ENCODE measurements at regions not wholly inside any gene's neighbourhood (a gene's known extent, or its start where the extent isn't known, plus 50 kb on each side); places are given as distances from the start of the nearest gene placed in this dataset.
A peak's percentile ranks its signal among the peaks of the same experiment; 100 is the strongest.

DNA sequence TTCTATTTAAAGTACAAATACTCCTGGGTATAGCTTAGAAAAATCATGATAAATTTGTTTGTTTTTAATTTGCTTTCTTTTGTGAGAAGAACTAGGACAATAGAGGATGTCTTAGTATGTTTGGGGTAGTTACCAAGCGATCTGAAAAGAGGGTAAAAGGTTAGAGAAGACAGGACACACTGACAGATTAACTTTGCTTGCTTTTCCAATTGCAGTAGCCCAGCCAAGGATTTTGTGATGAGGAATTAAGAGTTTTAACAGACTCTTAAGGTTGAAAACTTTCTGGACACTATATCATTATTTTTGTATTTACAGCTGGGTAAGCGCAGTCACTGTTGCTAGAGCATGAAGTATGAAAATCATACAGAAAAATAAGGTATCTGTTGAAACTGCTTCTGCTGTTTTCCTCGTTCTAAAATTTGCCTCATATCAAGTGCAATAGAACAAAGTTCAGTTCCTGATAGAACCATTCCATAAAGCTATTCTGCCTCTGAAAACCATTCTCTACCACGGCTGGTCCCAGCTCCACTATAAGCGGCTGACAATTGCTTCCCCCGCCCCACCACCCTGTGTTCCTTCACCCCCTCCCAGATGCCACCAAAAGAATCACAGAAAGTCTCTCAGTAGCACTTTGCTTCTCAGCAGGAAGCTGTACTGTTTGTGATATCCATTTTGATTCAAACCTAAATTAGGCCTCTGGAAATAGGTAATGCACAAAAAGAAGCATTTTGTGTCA is 413.4 kb downstream of the BCAT1 start:
- no peak overlapping the region for H3K4me3 ChIP-seq
- no peaks in the 10 kb centered on the region for H3K27me3 ChIP-seq
- H3K9me3 ChIP-seq: no peaks in the 10 kb centered on the region
- no peaks in the 10 kb centered on the region for H3K4me1 ChIP-seq
- H3K27ac ChIP-seq: peak overlapping the region in 3 of 4 donors; percentile 0 to 71 (median 29)
- TF ChIP-seq EP300 (IDR thresholded peaks at IDR 0.05): no peak
- no peak for DNase-seq
- 62 to 69% methylated on average over 6 of the region's 6 CpGs for WGBS, 2 donors
- ATAC-seq (ENCODE audit: low FRiP score in 2 of 2): no peak
- no peaks in the 10 kb centered on the region for H3K36me3 ChIP-seq

GRCh38 chr12:24534622-24535021 is 414.3 kb downstream of the BCAT1 start:
- Histone ChIP-seq H3K27ac (peak overlapping the region in 3 of 4 donors; percentile 33 to 71 (median 50)), H3K4me1 (no peaks in the 10 kb centered on the region), H3K27me3 (no peaks in the 10 kb centered on the region), H3K36me3 (no peaks in the 10 kb centered on the region), H3K4me3 (no peak overlapping the region), H3K9me3 (no peaks in the 10 kb centered on the region)
- WGBS, 2 donors: 62 to 70% methylated on average over 4 of the region's 4 CpGs
- ATAC-seq (ENCODE audit: low FRiP score in 2 of 2) (no peak), DNase-seq (no peak)
- no peak for TF ChIP-seq EP300 (IDR thresholded peaks at IDR 0.05)
- no peak for TF ChIP-seq CTCF (IDR thresholded peaks at IDR 0.05)
- no peak for TF ChIP-seq POLR2AphosphoS5 (IDR thresholded peaks at IDR 0.05)
- TF ChIP-seq POLR2A (IDR thresholded peaks at IDR 0.05): no peak

DNA sequence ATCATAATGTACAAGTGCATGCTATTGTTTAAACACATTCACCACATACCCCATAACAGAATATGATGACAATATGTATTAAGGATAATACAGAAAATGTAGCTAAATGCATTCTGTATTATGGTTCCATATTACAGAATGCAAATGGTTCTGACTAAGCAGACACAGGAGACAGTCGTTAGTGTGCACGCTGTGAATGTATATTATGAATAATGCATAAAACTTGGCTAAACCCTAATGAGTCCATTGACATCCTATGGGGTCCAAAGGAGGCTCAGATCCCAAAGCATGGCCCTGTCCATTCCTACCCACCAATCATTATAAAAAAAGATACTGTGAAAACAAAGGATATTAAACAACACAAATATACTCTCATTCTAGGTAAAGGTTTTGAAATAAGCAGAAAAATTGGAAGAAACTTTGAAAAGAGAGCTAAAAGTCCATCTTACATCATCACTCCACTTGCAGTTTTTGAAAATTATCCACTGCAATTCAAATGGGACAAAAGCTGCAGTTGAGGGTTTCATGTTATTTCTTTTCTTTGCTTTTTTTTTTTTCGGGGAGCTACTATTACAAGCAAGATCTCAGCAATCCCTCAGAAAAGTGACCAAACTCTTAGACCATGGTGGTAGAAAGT is 415.1 kb downstream of the BCAT1 start:
- WGBS, 2 donors: 93 to 95% methylated on average over 3 of the region's 3 CpGs
- peak overlapping the region in 1 of 4 donors; percentile 33 for H3K27ac ChIP-seq
- H3K36me3 ChIP-seq: no peaks in the 10 kb centered on the region
- no peaks in the 10 kb centered on the region for H3K4me1 ChIP-seq
- no peaks in the 10 kb centered on the region for H3K9me3 ChIP-seq
- ATAC-seq (ENCODE audit: low FRiP score in 2 of 2): no peak
- TF ChIP-seq CTCF (IDR thresholded peaks at IDR 0.05) (no peak), POLR2A (IDR thresholded peaks at IDR 0.05) (no peak), EP300 (IDR thresholded peaks at IDR 0.05) (no peak), POLR2AphosphoS5 (IDR thresholded peaks at IDR 0.05) (no peak)
- no peaks in the 10 kb centered on the region for H3K27me3 ChIP-seq
- DNase-seq: no peak
- H3K4me3 ChIP-seq: no peak overlapping the region

DNA sequence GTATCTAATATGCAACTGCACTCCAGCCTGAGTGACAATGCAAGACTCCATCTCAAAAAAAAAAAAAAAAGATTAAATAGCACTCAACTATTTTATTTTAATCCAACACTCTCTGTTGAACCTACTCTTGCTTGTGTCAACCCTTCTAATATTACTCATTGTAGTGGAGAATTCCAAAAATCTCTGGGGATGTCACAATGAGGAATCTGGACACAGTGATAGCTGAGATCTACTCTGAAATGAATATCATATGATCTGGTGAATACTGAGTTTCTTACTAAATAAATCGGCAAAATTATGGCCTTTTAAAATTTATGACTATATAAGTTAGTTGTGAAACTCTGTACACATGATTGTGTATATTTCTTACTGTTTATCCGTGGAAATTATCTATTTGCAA is 418.2 kb downstream of the BCAT1 start:
- no peak for DNase-seq
- ATAC-seq (ENCODE audit: low FRiP score in 2 of 2): peak in 1 of 2 donors; percentile 70
- no peak for TF ChIP-seq CTCF (IDR thresholded peaks at IDR 0.05)
- TF ChIP-seq EP300 (IDR thresholded peaks at IDR 0.05): no peak
- TF ChIP-seq POLR2A (IDR thresholded peaks at IDR 0.05): no peak
- no peak overlapping the region for H3K27ac ChIP-seq
- WGBS, 2 donors: 69% methylated on average over 2 of the region's 2 CpGs
- no peaks in the 10 kb centered on the region for H3K9me3 ChIP-seq
- H3K27me3 ChIP-seq: no peaks in the 10 kb centered on the region
- no peaks in the 10 kb centered on the region for H3K4me1 ChIP-seq
- no peaks in the 10 kb centered on the region for H3K36me3 ChIP-seq
- no peak overlapping the region for H3K4me3 ChIP-seq

DNA sequence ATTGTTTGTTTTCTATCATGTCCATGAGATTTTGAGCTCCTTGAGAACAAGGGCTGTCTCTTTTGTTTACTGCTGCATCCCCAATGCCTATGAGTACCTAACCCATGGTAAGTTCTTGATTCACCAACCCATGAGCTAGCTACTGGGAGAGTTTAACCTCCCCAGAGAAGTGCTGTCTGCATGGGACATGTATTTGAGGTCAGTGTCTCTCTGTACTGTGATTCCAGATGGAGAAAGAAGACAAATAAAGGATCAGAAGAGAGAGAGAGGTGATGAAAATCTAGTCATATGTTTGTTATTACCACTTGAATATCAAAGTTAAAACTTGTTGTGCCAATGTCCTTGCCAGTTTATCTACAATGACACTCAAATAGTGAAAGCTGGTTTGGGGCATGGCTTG is 421.8 kb downstream of the BCAT1 start:
- TF ChIP-seq CTCF (IDR thresholded peaks at IDR 0.05): no peak
- no peak for TF ChIP-seq POLR2A (IDR thresholded peaks at IDR 0.05)
- no peak for TF ChIP-seq EP300 (IDR thresholded peaks at IDR 0.05)
- TF ChIP-seq POLR2AphosphoS5 (IDR thresholded peaks at IDR 0.05): no peak
- no peak for ATAC-seq (ENCODE audit: low FRiP score in 2 of 2)
- Histone ChIP-seq H3K36me3 (no peaks in the 10 kb centered on the region), H3K27ac (no peak overlapping the region), H3K4me1 (no peaks in the 10 kb centered on the region), H3K4me3 (no peak overlapping the region), H3K27me3 (no peaks in the 10 kb centered on the region), H3K9me3 (no peaks in the 10 kb centered on the region)
- DNase-seq: no peak

Data from upper lobe of left lung (tissue), 6 donors.